Loucy (cell line): ENCODE measurements at regions not wholly inside any gene's neighbourhood (a gene's known extent, or its start where the extent isn't known, plus 50 kb on each side); places are given as distances from the start of the nearest gene placed in this dataset.

Experiments used
- H2AFZ ChIP-seq: fragments of 200-600 bp; sonication (generic); 2 replicates; pipeline ENCODE4 v1.6.0; 2016; ENCODE audit warnings: antibody characterized with exemption, mild to moderate bottlenecking, low read length, moderate library complexity
- H3F3A ChIP-seq: fragments of 200-600 bp; 2 replicates; pipeline ENCODE4 v1.6.0; 2016; ENCODE audit warnings: antibody characterized with exemption, low read depth, mild to moderate bottlenecking
- H3K27me3 ChIP-seq: fragments of 200-600 bp; sonication (generic); 2 replicates; pipeline ENCODE4 v1.6.1; 2014; ENCODE audit warnings: low read length, mild to moderate bottlenecking; ENCODE audit not compliant: insufficient read depth, poor library complexity, severe bottlenecking
- H3K36me3 ChIP-seq: fragments of 200-600 bp; sonication (generic); 2 replicates; pipeline ENCODE4 v1.6.1; 2016; ENCODE audit warnings: low read length; ENCODE audit not compliant: insufficient read depth
- H3K4me1 ChIP-seq: fragments of 200-600 bp; sonication (generic); 2 replicates; pipeline ENCODE4 v1.5.1; 2014; ENCODE audit warnings: low read length, mild to moderate bottlenecking; ENCODE audit not compliant: insufficient read depth, poor library complexity, severe bottlenecking
- H3K4me2 ChIP-seq: fragments of 200-600 bp; sonication (generic); 2 replicates; pipeline ENCODE4 v1.6.0; 2014; ENCODE audit warnings: antibody characterized with exemption, low read length, low read depth, mild to moderate bottlenecking; ENCODE audit not compliant: poor library complexity, severe bottlenecking
- H3K4me3 ChIP-seq: fragments of 200-600 bp; sonication (generic); 2 replicates; pipeline ENCODE4 v1.5.1; 2014; ENCODE audit warnings: low read length, mild to moderate bottlenecking, mixed read lengths; ENCODE audit not compliant: poor library complexity, severe bottlenecking
- H3K79me2 ChIP-seq: fragments of 200-600 bp; sonication (generic); 2 replicates; pipeline ENCODE4 v1.6.1; 2014; ENCODE audit warnings: low read length; ENCODE audit not compliant: insufficient read depth
- H3K9ac ChIP-seq: fragments of 200-600 bp; sonication (generic); 2 replicates; pipeline ENCODE4 v1.6.0; 2014; ENCODE audit warnings: mild to moderate bottlenecking, low read depth, low read length, moderate library complexity; ENCODE audit not compliant: poor library complexity, severe bottlenecking
- H3K9me2 ChIP-seq: fragments of 200-600 bp; sonication (generic); replicated peaks from 2 replicates; pipeline ENCODE4 v1.6.1; 2016; ENCODE audit warnings: low read depth, low read length, mixed read lengths
- H3K9me3 ChIP-seq: fragments of 200-600 bp; sonication (generic); 2 replicates; pipeline ENCODE4 v1.6.1; 2014; ENCODE audit warnings: mild to moderate bottlenecking, antibody characterized with exemption, low read length, low read depth; ENCODE audit not compliant: insufficient read depth
- H4K20me1 ChIP-seq: fragments of 200-600 bp; sonication (generic); 2 replicates; pipeline ENCODE4 v1.6.0; 2014; ENCODE audit warnings: antibody characterized with exemption, low read length, mild to moderate bottlenecking; ENCODE audit not compliant: insufficient read depth, poor library complexity, severe bottlenecking
- CTCF ChIP-seq: fragments of 200-600 bp; sonication (generic); conservative IDR thresholded peaks from 2 replicates; pipeline ENCODE4 v1.5.1; 2014; ENCODE audit warnings: mild to moderate bottlenecking, antibody characterized with exemption, low read length
- EZH2phosphoT487 ChIP-seq: fragments of 200-600 bp; IDR thresholded peaks from 2 replicates; pipeline ENCODE4 v1.6.1; 2018; ENCODE audit warnings: antibody characterized with exemption, mild to moderate bottlenecking, moderate library complexity, borderline replicate concordance

DNA sequence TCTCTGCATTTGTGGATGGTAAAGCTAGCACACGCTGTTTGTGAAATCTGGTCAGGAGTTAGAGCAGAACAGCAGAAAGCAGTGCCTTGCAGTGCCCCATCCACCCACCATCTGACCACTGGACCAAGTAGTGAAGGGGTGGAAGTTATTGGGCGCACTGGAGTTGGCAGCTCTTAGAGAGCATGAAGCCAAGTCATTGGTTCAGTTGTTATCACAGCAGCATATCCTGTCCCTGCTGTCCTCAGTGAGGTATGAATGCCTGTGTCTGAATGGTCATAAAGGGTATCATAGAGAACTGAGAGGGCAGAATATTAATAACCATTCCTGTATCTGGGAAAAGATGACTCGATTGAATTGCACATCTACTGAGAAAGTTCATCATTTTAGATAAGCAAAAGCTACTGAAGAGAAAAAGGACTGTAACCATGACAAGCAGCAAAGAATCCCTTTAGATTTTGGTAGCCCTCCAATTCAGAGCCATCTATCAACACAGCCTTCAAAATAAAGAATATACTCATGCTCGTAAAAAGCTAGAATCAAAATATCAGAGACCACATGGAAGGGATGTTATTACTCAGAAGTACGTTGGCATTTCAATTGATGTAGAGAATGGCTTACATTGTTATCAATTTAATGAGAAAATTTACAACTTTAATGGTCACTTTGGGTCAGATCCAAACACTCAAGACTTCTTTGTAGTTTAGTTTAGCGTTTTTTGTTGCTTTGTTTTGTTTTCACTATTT lies 919.0 kb downstream of the EFNB2 start:
- H3K79me2 ChIP-seq: no peaks in the 10 kb centered on the region
- no peaks in the 10 kb centered on the region for H3F3A ChIP-seq
- no peaks in the 10 kb centered on the region for H3K36me3 ChIP-seq
- no peaks in the 10 kb centered on the region for H3K9me3 ChIP-seq
- H3K4me3 ChIP-seq: no peak overlapping the region
- H3K4me1 ChIP-seq: no peaks in the 10 kb centered on the region
- no peak overlapping the region for H3K9ac ChIP-seq
- H4K20me1 ChIP-seq: no peaks in the 10 kb centered on the region
- H3K4me2 ChIP-seq: no peak overlapping the region
- no peaks in the 10 kb centered on the region for H3K27me3 ChIP-seq
- no peaks in the 10 kb centered on the region for H3K9me2 ChIP-seq
- no peak overlapping the region for H2AFZ ChIP-seq
- TF ChIP-seq CTCF: no peak
- TF ChIP-seq EZH2phosphoT487: no peak

GRCh38 chr13:105612541-105612940 lies 922.9 kb downstream of the EFNB2 start:
- Histone ChIP-seq H3K79me2 (no peaks in the 10 kb centered on the region), H3K9me3 (no peaks in the 10 kb centered on the region), H3K27me3 (no peaks in the 10 kb centered on the region), H3K4me2 (no peak overlapping the region), H3K9ac (no peak overlapping the region), H3F3A (no peaks in the 10 kb centered on the region), H2AFZ (no peak overlapping the region), H3K36me3 (no peaks in the 10 kb centered on the region), H3K4me1 (no peaks in the 10 kb centered on the region), H3K9me2 (no peaks in the 10 kb centered on the region), H3K4me3 (no peak overlapping the region), H4K20me1 (no peaks in the 10 kb centered on the region)
- TF ChIP-seq EZH2phosphoT487: no peak
- TF ChIP-seq CTCF: no peak

- H3K9me2 ChIP-seq: no peaks in the 10 kb centered on the region
- TF ChIP-seq EZH2phosphoT487 (no peak), CTCF (no peak)
- H3K4me2 ChIP-seq: no peak overlapping the region
- no peaks in the 10 kb centered on the region for H3K36me3 ChIP-seq
- no peaks in the 10 kb centered on the region for H3K27me3 ChIP-seq
- H2AFZ ChIP-seq: no peak overlapping the region
- no peaks in the 10 kb centered on the region for H3K9me3 ChIP-seq
- H3K4me3 ChIP-seq: no peak overlapping the region
- no peaks in the 10 kb centered on the region for H3F3A ChIP-seq
- no peak overlapping the region for H3K9ac ChIP-seq
- no peaks in the 10 kb centered on the region for H4K20me1 ChIP-seq
- no peaks in the 10 kb centered on the region for H3K4me1 ChIP-seq
- H3K79me2 ChIP-seq: no peaks in the 10 kb centered on the region
Observed at GRCh38 chr13:105611424-105611823, 924.0 kb downstream of the EFNB2 start.
